GM23338 (cell line): ENCODE measurements at regions not wholly inside any gene's neighbourhood (a gene's known extent, or its start where the extent isn't known, plus 50 kb on each side); places are given as distances from the start of the nearest gene placed in this dataset.

Experiments
- ATAC-seq: fragments of 200-7000 bp; cut with Tn5 transposase; 3 replicates; pipeline ENCODE4 v1.9.1; 2020
- DNase-seq: peaks from one replicate; pipeline ENCODE4 v3.0.0-alpha.2; 2015; ENCODE audit warnings: low spot score
- H2AFZ ChIP-seq: fragments of 200-600 bp; sonication (generic); 2 replicates; pipeline ENCODE4 v1.8.0; 2016; ENCODE audit warnings: antibody characterized with exemption, mild to moderate bottlenecking, moderate library complexity
- H3F3A ChIP-seq: fragments of 200-600 bp; sonication (generic); replicated peaks from 2 replicates; pipeline ENCODE4 v1.8.0; 2017; ENCODE audit warnings: antibody characterized with exemption, mixed run types, low read depth
- H3K27ac ChIP-seq: fragments of 200-600 bp; sonication (generic); 2 replicates; pipeline ENCODE4 v1.6.1; 2016; ENCODE audit warnings: low read depth
- H3K27me3 ChIP-seq: fragments of 200-600 bp; sonication (generic); 2 replicates; pipeline ENCODE4 v1.8.0; 2016; ENCODE audit warnings: mild to moderate bottlenecking, mixed run types, moderate library complexity; ENCODE audit not compliant: insufficient read depth
- H3K36me3 ChIP-seq: fragments of 200-600 bp; sonication (generic); 2 replicates; pipeline ENCODE4 v1.8.0; 2016; ENCODE audit warnings: mild to moderate bottlenecking; ENCODE audit not compliant: insufficient read depth
- H3K4me1 ChIP-seq: fragments of 200-600 bp; sonication (generic); 2 replicates; pipeline ENCODE4 v1.8.0; 2016; ENCODE audit warnings: mild to moderate bottlenecking, moderate library complexity; ENCODE audit not compliant: insufficient read depth
- H3K4me2 ChIP-seq: fragments of 200-600 bp; sonication (generic); 2 replicates; pipeline ENCODE4 v1.7.1; 2017; ENCODE audit warnings: mixed run types
- H3K4me3 ChIP-seq: fragments of 200-600 bp; sonication (generic); 2 replicates; pipeline ENCODE4 v1.6.1; 2016; ENCODE audit warnings: mixed run types
- H3K79me2 ChIP-seq: fragments of 200-600 bp; sonication (generic); replicated peaks from 2 replicates; pipeline ENCODE4 v1.8.0; 2017; ENCODE audit warnings: mild to moderate bottlenecking; ENCODE audit not compliant: insufficient read depth
- H3K9me2 ChIP-seq: fragments of 200-600 bp; sonication (generic); 2 replicates; pipeline ENCODE4 v1.8.0; 2017; ENCODE audit not compliant: insufficient read depth
- H4K20me1 ChIP-seq: fragments of 200-600 bp; sonication (generic); replicated peaks from 2 replicates; pipeline ENCODE4 v1.8.0; 2017; ENCODE audit warnings: mild to moderate bottlenecking; ENCODE audit not compliant: insufficient read depth
- H3K27ac Mint-ChIP-seq: 2 replicates; pipeline ENCODE4 v1.8.0; 2020; ENCODE audit warnings: inconsistent platforms, mild to moderate bottlenecking, moderate library complexity, mixed read lengths
- H3K27me3 Mint-ChIP-seq: 3 replicates; pipeline ENCODE4 v1.8.0; 2022; ENCODE audit warnings: low read depth, mild to moderate bottlenecking, moderate library complexity, mixed read lengths, inconsistent platforms; ENCODE audit not compliant: insufficient read depth, poor library complexity
- H3K36me3 Mint-ChIP-seq: 3 replicates; pipeline ENCODE4 v1.8.0; 2021; ENCODE audit warnings: low read depth, mild to moderate bottlenecking, inconsistent platforms, moderate library complexity, mixed read lengths
- H3K4me1 Mint-ChIP-seq: 3 replicates; pipeline ENCODE4 v1.8.0; 2020; ENCODE audit warnings: mild to moderate bottlenecking, inconsistent platforms, mixed read lengths
- H3K4me3 Mint-ChIP-seq: 3 replicates; pipeline ENCODE4 v1.8.0; 2021; ENCODE audit warnings: moderate library complexity, mild to moderate bottlenecking, inconsistent platforms, mixed read lengths
- H3K9me3 Mint-ChIP-seq: 3 replicates; pipeline ENCODE4 v1.8.0; 2020; ENCODE audit warnings: moderate library complexity, mild to moderate bottlenecking, inconsistent platforms, mixed read lengths
- CREB1 ChIP-seq: fragments of 250-450 bp; sonication (Bioruptor Pico); IDR thresholded peaks from 2 replicates; pipeline ENCODE4 v1.5.0; 2020; ENCODE audit warnings: low read depth, mild to moderate bottlenecking, moderate library complexity
- CTCF ChIP-seq, 2 experiments: fragments of 200-600 bp in 1 of 2; sonication (generic) in 1 of 2; conservative IDR thresholded peaks; 2 replicates each; pipeline versions ENCODE4 v1.5.1 to v1.6.1; 2016 to 2017; ENCODE audit warnings: antibody characterized with exemption in 2 of 2, low read depth in 2 of 2, mild to moderate bottlenecking in 2 of 2, moderate library complexity in 1 of 2
- ETS1 ChIP-seq: IDR thresholded peaks from 2 replicates; pipeline ENCODE4 v1.6.1; 2016; ENCODE audit warnings: antibody characterized with exemption
- EZH2 ChIP-seq: fragments of 200-600 bp; sonication (generic); IDR thresholded peaks from one replicate; pipeline ENCODE4 v1.8.0; 2017; ENCODE audit warnings: antibody characterized with exemption, mild to moderate bottlenecking, low read depth; ENCODE audit not compliant: unreplicated experiment
- EZH2phosphoT487 ChIP-seq: fragments of 200-600 bp; sonication (generic); IDR thresholded peaks from one replicate; pipeline ENCODE4 v1.8.1; 2018; ENCODE audit warnings: antibody characterized with exemption; ENCODE audit not compliant: unreplicated experiment
- JUNB ChIP-seq: IDR thresholded peaks from one replicate; pipeline ENCODE4 v1.6.1; 2016; ENCODE audit warnings: antibody characterized with exemption; ENCODE audit not compliant: unreplicated experiment
- NANOG ChIP-seq: IDR thresholded peaks from 2 replicates; pipeline ENCODE4 v1.6.1; 2016; ENCODE audit warnings: antibody characterized with exemption, borderline replicate concordance
- POLR2AphosphoS5 ChIP-seq: IDR thresholded peaks from 2 replicates; pipeline ENCODE4 v1.6.1; 2016; ENCODE audit warnings: antibody characterized with exemption, low read depth
- REST ChIP-seq: IDR thresholded peaks from one replicate; pipeline ENCODE4 v1.6.1; 2018; ENCODE audit warnings: antibody characterized with exemption; ENCODE audit not compliant: unreplicated experiment
- ZNF331 ChIP-seq: fragments of 250-450 bp; sonication (Bioruptor Pico); IDR thresholded peaks from 2 replicates; pipeline ENCODE4 v1.5.0; 2020; ENCODE audit warnings: low read depth, mild to moderate bottlenecking, moderate library complexity
- ZNF462 ChIP-seq: fragments of 250-450 bp; sonication (Bioruptor Pico); IDR thresholded peaks from 2 replicates; pipeline ENCODE4 v1.5.0; 2020; ENCODE audit warnings: mild to moderate bottlenecking, moderate library complexity

- Histone ChIP-seq H3K9me2 (no peaks in the 10 kb centered on the region), H3K27ac (no peak overlapping the region), H3K36me3 (no peaks in the 10 kb centered on the region), H3K4me3 (no peak overlapping the region), H3F3A (no peaks in the 10 kb centered on the region), H3K4me2 (no peak overlapping the region), H2AFZ (no peak overlapping the region), H3K4me1 (no peaks in the 10 kb centered on the region), H3K27me3 (no peaks in the 10 kb centered on the region), H3K79me2 (no peaks in the 10 kb centered on the region), H4K20me1 (no peaks in the 10 kb centered on the region)
- H3K36me3 Mint-ChIP-seq, result no peaks in the 10 kb centered on the region
- H3K27me3 Mint-ChIP-seq, result no peaks in the 10 kb centered on the region
- DNase-seq (no peak), ATAC-seq (no peak)
- TF ChIP-seq ZNF462 (CRISPR knock-in tag) (no peak), EZH2phosphoT487 (no peak), POLR2AphosphoS5 (no peak), NANOG (no peak), JUNB (no peak), REST (no peak), ZNF331 (CRISPR knock-in tag) (no peak), CREB1 (no peak), EZH2 (no peak), CTCF (conservative IDR thresholded peaks at IDR 0.05; ENCODE audit: low read depth in 2 of 2) (no peak), ETS1 (no peak)
- H3K9me3 Mint-ChIP-seq, result no peaks in the 10 kb centered on the region
- H3K27ac Mint-ChIP-seq, result no peak overlapping the region
- H3K4me1 Mint-ChIP-seq, result no peaks in the 10 kb centered on the region
- H3K4me3 Mint-ChIP-seq, result no peak overlapping the region
These were observed 790.4 kb downstream of the NCAM2 start for GRCh38 chr21:21788591-21788990.
